CD4-positive, alpha-beta T cell (primary cell): ENCODE measurements at regions not wholly inside any gene's neighbourhood (a gene's known extent, or its start where the extent isn't known, plus 50 kb on each side); places are given as distances from the start of the nearest gene placed in this dataset.

Source experiments
- ATAC-seq: fragments of 200-7000 bp; cut with Tn5 transposase; one replicate; pipeline ENCODE4 v1.10.0; 2022; ENCODE audit warnings: mild to moderate bottlenecking; ENCODE audit not compliant: poor library complexity
- CTCF ChIA-PET: fragments of 350-600 bp; sonication (Branson Sonifier 250); formaldehyde crosslinking; loops from one replicate; lab custom pipeline; 2021; ENCODE audit warnings: antibody characterized with exemption, inconsistent platforms; lab: Charles Lee
- POLR2A ChIA-PET: fragments of 350-600 bp; sonication (Branson Sonifier 250); formaldehyde crosslinking; loops from one replicate; lab custom pipeline; 2021; ENCODE audit warnings: antibody characterized with exemption, inconsistent platforms; lab: Charles Lee
- DNase-seq, 14 experiments: peaks; one replicate each; pipeline ENCODE4 v3.0.0-alpha.2; 2013 to 2020; ENCODE audit warnings: mixed read lengths in 2 of 14
- H3K27ac ChIP-seq, 2 donors: one replicate each; pipeline versions ENCODE4 v1.5.1 to v1.7.0; 2013; ENCODE audit warnings: low read length in 2 of 2, low read depth in 1 of 2, mild to moderate bottlenecking in 1 of 2
- H3K27me3 ChIP-seq, 2 experiments: 1 replicate in 1 of 2; 2 replicates in 1 of 2; pipeline versions ENCODE4 v1.6.1 to v1.7.0; 2013; ENCODE audit warnings: low read length in 2 of 2, control low read depth in 1 of 2, mild to moderate bottlenecking in 1 of 2, moderate library complexity in 1 of 2; ENCODE audit not compliant: insufficient read depth in 2 of 2, control insufficient read depth in 1 of 2
- H3K36me3 ChIP-seq: one replicate; pipeline ENCODE4 v1.6.1; 2013; ENCODE audit warnings: low read length, control low read depth; ENCODE audit not compliant: insufficient read depth
- H3K4me1 ChIP-seq: one replicate; pipeline ENCODE4 v1.6.1; 2013; ENCODE audit warnings: low read length, control low read depth; ENCODE audit not compliant: insufficient read depth
- H3K4me3 ChIP-seq: one replicate; pipeline ENCODE4 v1.5.1; 2013; ENCODE audit warnings: mild to moderate bottlenecking, low read length, moderate library complexity
- H3K9me3 ChIP-seq, 2 experiments: 1 replicate in 1 of 2; 2 replicates in 1 of 2; pipeline versions ENCODE4 v1.6.1 to v1.7.0; 2013; ENCODE audit warnings: low read length in 2 of 2, mild to moderate bottlenecking in 2 of 2, control low read depth in 1 of 2, moderate library complexity in 1 of 2; ENCODE audit not compliant: control insufficient read depth in 1 of 2, insufficient read depth in 1 of 2
- H3K27ac Mint-ChIP-seq: one replicate; pipeline ENCODE4 v1.8.0; 2020; ENCODE audit warnings: mixed read lengths
- H3K27me3 Mint-ChIP-seq: one replicate; pipeline ENCODE4 v1.8.0; 2021; ENCODE audit warnings: mixed read lengths
- H3K36me3 Mint-ChIP-seq: one replicate; pipeline ENCODE4 v1.8.0; 2021; ENCODE audit warnings: low read depth, mixed read lengths
- H3K4me1 Mint-ChIP-seq: one replicate; pipeline ENCODE4 v1.8.0; 2021; ENCODE audit warnings: low read depth, mixed read lengths
- H3K4me3 Mint-ChIP-seq: one replicate; pipeline ENCODE4 v1.8.0; 2020; ENCODE audit warnings: mild to moderate bottlenecking, mixed read lengths
- H3K9me3 Mint-ChIP-seq: one replicate; pipeline ENCODE4 v1.8.0; 2020; ENCODE audit warnings: mixed read lengths
- intact Hi-C, 2 experiments: fragments of 100-400 bp; cut with DNase I in 1 of 2; cut with micrococcal nuclease in 1 of 2; formaldehyde crosslinking; loops; one replicate each; pipeline versions ENCODE4 v1.15.1 to v1.9.0; 2023 to 2025; cut with DNase I, micrococcal nuclease
- TF ChIP-seq, protein P1 (sequence below): fragments of 200-600 bp; IDR thresholded peaks from one replicate; pipeline ENCODE4 v1.8.0; 2022; ENCODE audit warnings: antibody characterized with exemption, mild to moderate bottlenecking

DNA sequence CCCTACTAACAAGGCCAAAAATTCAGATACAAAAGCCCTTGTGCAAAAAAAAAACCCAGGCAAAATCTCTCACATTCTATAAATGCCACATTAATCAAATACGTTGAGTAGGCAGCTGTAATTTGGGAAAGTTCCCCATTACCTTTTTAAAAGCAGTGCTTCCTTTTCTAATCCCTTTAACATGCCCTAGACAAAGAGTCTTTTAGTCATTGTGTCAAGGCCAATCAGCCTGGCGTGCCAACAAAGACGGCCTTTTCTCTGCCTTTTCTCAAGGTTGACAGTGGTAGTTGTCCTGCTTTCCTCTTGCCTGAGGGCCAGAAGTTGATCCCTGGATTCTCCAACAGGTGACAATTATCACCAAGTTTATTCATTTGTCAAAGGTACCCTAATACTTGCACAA lies 62.5 kb upstream of the METAP2 start:
- Histone ChIP-seq H3K4me1 (no peaks in the 10 kb centered on the region), H3K36me3 (no peaks in the 10 kb centered on the region), H3K9me3 (no peaks in the 10 kb centered on the region), H3K27ac (no peak overlapping the region), H3K27me3 (no peaks in the 10 kb centered on the region), H3K4me3 (no peak overlapping the region)
- Mint-ChIP-seq H3K36me3 (no peaks in the 10 kb centered on the region), H3K4me1 (no peaks in the 10 kb centered on the region), H3K27me3 (no peaks in the 10 kb centered on the region), H3K27ac (no peak overlapping the region), H3K9me3 (no peaks in the 10 kb centered on the region), H3K4me3 (no peak overlapping the region)
- TF ChIP-seq, protein P1, sequence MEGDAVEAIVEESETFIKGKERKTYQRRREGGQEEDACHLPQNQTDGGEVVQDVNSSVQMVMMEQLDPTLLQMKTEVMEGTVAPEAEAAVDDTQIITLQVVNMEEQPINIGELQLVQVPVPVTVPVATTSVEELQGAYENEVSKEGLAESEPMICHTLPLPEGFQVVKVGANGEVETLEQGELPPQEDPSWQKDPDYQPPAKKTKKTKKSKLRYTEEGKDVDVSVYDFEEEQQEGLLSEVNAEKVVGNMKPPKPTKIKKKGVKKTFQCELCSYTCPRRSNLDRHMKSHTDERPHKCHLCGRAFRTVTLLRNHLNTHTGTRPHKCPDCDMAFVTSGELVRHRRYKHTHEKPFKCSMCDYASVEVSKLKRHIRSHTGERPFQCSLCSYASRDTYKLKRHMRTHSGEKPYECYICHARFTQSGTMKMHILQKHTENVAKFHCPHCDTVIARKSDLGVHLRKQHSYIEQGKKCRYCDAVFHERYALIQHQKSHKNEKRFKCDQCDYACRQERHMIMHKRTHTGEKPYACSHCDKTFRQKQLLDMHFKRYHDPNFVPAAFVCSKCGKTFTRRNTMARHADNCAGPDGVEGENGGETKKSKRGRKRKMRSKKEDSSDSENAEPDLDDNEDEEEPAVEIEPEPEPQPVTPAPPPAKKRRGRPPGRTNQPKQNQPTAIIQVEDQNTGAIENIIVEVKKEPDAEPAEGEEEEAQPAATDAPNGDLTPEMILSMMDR, result no peak
- CTCF ChIA-PET, result no interaction called here
- DNase-seq (no peak), ATAC-seq (no peak)
- intact Hi-C loops, result no loop called here
- POLR2A ChIA-PET, result no interaction called here

DNA sequence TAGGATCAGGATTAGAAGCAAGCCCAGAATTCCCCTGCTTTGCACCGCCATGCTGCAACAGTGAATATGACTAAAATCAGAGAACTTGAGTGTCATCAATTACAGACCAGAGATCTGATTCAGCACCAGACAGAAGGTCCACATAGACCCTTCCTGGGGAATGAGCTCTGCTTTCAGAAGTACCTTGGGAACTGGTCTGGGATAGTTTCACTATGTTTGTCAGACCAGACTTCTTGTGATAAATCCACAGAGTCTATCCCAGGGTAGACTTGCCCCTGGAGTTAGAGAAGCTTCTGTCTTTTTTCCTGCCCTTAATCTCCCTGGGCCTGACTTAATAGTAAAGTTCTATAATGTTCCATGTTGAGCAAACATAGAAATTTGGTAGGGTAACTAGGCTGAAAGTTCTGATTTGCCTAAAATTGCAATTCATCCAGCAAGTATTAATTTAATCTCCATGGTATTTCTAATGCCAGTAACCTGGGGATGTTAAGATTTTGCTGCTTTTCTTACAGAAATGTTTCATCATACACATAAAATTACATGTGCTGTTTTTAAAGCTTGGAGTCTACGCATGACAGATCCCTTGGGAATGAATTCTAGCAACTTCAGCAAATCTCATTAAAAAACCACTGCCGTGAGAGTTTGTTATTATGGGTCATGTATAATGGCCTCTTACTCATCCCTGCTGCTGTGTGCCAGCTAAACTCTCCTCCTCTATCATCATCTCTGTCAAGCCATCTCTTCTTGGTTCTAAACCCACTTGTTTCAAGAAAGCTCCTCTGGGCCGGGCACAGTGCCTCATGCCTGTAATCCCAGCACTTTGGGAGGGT lies 61.3 kb upstream of the METAP2 start:
- no peak overlapping the region for H3K27ac ChIP-seq
- Mint-ChIP-seq H3K27me3 (no peaks in the 10 kb centered on the region), H3K27ac (no peak overlapping the region), H3K9me3 (no peaks in the 10 kb centered on the region), H3K4me1 (no peaks in the 10 kb centered on the region), H3K36me3 (no peaks in the 10 kb centered on the region), H3K4me3 (no peak overlapping the region)
- no peak overlapping the region for H3K4me3 ChIP-seq
- H3K27me3 ChIP-seq, result no peaks in the 10 kb centered on the region
- no peaks in the 10 kb centered on the region for H3K36me3 ChIP-seq
- CTCF ChIA-PET, result interaction anchor here (0.8 kb wide), 1 partner anchor 11 kb away, joined by 3 read pairs; no protein-coding TSS in a partner anchor
- POLR2A ChIA-PET, result no interaction called here
- intact Hi-C loops, result no loop called here
- ATAC-seq (no peak), DNase-seq (no peak)
- TF ChIP-seq, protein P1, result no peak
- no peaks in the 10 kb centered on the region for H3K9me3 ChIP-seq
- no peaks in the 10 kb centered on the region for H3K4me1 ChIP-seq

DNA sequence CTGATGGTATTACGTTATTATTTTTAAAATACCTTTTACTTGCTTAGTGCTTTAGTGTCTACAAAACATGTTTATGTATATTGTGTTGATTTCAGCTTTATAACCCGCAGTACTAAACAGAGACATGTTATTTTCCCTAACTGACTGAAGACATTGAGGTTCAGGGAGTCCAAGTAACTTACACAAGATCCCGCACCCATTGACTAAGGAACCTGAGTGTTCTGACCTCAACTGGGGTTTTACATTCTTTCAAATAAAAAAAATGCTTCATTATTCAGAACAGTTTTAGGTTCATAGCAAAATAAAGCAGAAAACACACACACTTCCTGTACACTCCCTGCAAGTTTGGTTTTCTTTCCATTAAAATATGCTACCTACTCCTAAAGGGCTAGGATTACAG lies 60.4 kb upstream of the METAP2 start:
- Histone ChIP-seq H3K27ac (no peak overlapping the region), H3K27me3 (no peaks in the 10 kb centered on the region), H3K4me3 (no peak overlapping the region), H3K4me1 (no peaks in the 10 kb centered on the region), H3K36me3 (no peaks in the 10 kb centered on the region), H3K9me3 (no peaks in the 10 kb centered on the region)
- POLR2A ChIA-PET, result no interaction called here
- no peak overlapping the region for H3K27ac Mint-ChIP-seq
- no peaks in the 10 kb centered on the region for H3K27me3 Mint-ChIP-seq
- intact Hi-C loops, result no loop called here
- no peaks in the 10 kb centered on the region for H3K36me3 Mint-ChIP-seq
- ATAC-seq (no peak), DNase-seq (no peak)
- no peak overlapping the region for H3K4me3 Mint-ChIP-seq
- TF ChIP-seq, protein P1, result no peak
- no peaks in the 10 kb centered on the region for H3K9me3 Mint-ChIP-seq
- no peaks in the 10 kb centered on the region for H3K4me1 Mint-ChIP-seq
- CTCF ChIA-PET, result no interaction called here
